CD4-positive, alpha-beta T cell treated with Interferon alpha-2 for 1 hour (primary cell): ENCODE measurements at regions not wholly inside any gene's neighbourhood (a gene's known extent, or its start where the extent isn't known, plus 50 kb on each side); places are given as distances from the start of the nearest gene placed in this dataset.

ENCODE experiments used
- DNase-seq, 2 donors: peaks; one replicate each; pipeline ENCODE4 v3.0.0-alpha.2; 2020 to 2022

GRCh38 chr16:9536905-9537304 lies 445.5 kb downstream of the HAPSTR1 start:
- DNase-seq = no peak

GRCh38 chr16:9539346-9539745 lies 447.9 kb downstream of the HAPSTR1 start:
- DNase-seq = no peak

- no peak for DNase-seq
Observed at GRCh38 chr16:9541723-9542122, 450.3 kb downstream of the HAPSTR1 start.

- DNase-seq = no peak
Observed at GRCh38 chr16:9542165-9542755, 450.8 kb downstream of the HAPSTR1 start.

- no peak for DNase-seq
Observed at GRCh38 chr16:9545522-9546437, 454.3 kb downstream of the HAPSTR1 start.

- no peak for DNase-seq
Observed at GRCh38 chr16:9546438-9546786, 455.0 kb downstream of the HAPSTR1 start.

GRCh38 chr16:9549487-9549886 lies 458.0 kb downstream of the HAPSTR1 start:
- no peak for DNase-seq

- DNase-seq = no peak
Observed at GRCh38 chr16:9555051-9555450, 463.6 kb downstream of the HAPSTR1 start.

- DNase-seq = no peak
Observed at GRCh38 chr16:9556949-9557665, 465.7 kb downstream of the HAPSTR1 start.

- no peak for DNase-seq
Observed at GRCh38 chr16:9557713-9558112, 466.3 kb downstream of the HAPSTR1 start.

GRCh38 chr16:9566099-9566498 lies 474.7 kb downstream of the HAPSTR1 start:
- no peak for DNase-seq

- DNase-seq = no peak
Observed at GRCh38 chr16:9567666-9568065, 476.2 kb downstream of the HAPSTR1 start.

GRCh38 chr16:9568261-9568660 lies 476.8 kb downstream of the HAPSTR1 start:
- DNase-seq = no peak

GRCh38 chr16:9570521-9570920 lies 479.1 kb downstream of the HAPSTR1 start:
- no peak for DNase-seq

GRCh38 chr16:9578459-9578858 lies 487.0 kb downstream of the HAPSTR1 start:
- DNase-seq = no peak

GRCh38 chr16:9580025-9580424 lies 488.6 kb downstream of the HAPSTR1 start:
- DNase-seq = no peak

- no peak for DNase-seq
Observed at GRCh38 chr16:9593440-9593839, 502.0 kb downstream of the HAPSTR1 start.

GRCh38 chr16:9594047-9594446 lies 502.6 kb downstream of the HAPSTR1 start:
- DNase-seq = no peak

GRCh38 chr16:9594946-9595345 lies 503.5 kb downstream of the HAPSTR1 start:
- no peak for DNase-seq

GRCh38 chr16:9595393-9595792 lies 503.9 kb downstream of the HAPSTR1 start:
- no peak for DNase-seq

- no peak for DNase-seq
Observed at GRCh38 chr16:9596788-9597187, 505.3 kb downstream of the HAPSTR1 start.

- DNase-seq = no peak
Observed at GRCh38 chr16:9597967-9598730, 506.7 kb downstream of the HAPSTR1 start.

- DNase-seq = no peak
Observed at GRCh38 chr16:9598731-9599083, 507.3 kb downstream of the HAPSTR1 start.
